ENCODE measurements at regions not wholly inside any gene's neighbourhood (a gene's known extent, or its start where the extent isn't known, plus 50 kb on each side); places are given as distances from the start of the nearest gene placed in this dataset.
"Not testable (repeated sequence)": the region's sequence is repeated elsewhere in the genome, so short reads cannot be mapped to it uniquely, and the experiment has no call there.

GRCh38 chr13:90889906-90890834, 457.3 kb upstream of the MIR17HG start:
- no peaks in the 10 kb centered on the region for H3K27me3 Mint-ChIP-seq
- ATAC-seq (no peak), DNase-seq (no peak)
- no peaks in the 10 kb centered on the region for H3K4me1 Mint-ChIP-seq
- no peak overlapping the region for H3K4me3 Mint-ChIP-seq
- no peaks in the 10 kb centered on the region for H3K36me3 Mint-ChIP-seq
- no peaks in the 10 kb centered on the region for H3K9me3 Mint-ChIP-seq (ENCODE audit: low read depth)
- no peak overlapping the region for H3K27ac Mint-ChIP-seq
- CTCF ChIA-PET, result no interaction called here

DNA sequence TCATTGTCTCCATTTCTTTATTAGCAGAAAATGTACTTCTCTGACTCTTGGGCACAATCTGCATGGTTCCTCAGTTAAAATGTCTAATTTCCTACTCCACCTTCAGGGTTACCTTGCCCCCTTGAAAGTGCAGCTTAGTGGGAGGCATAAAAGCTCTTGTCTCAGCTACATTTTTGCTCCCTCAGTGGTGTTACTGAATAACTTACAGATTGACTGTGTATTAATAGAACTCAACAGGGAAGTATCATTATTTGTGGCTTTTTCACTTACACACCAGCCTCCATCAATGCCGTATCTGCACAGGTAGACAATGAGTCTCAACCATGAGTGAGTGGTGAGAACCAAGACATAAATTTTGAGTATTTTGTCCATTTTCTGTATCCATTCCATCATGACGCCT, 456.2 kb upstream of the MIR17HG start:
- Mint-ChIP-seq H3K27ac (no peak overlapping the region), H3K36me3 (no peaks in the 10 kb centered on the region), H3K4me3 (no peak overlapping the region), H3K9me3 (ENCODE audit: low read depth) (no peaks in the 10 kb centered on the region), H3K27me3 (no peaks in the 10 kb centered on the region), H3K4me1 (no peaks in the 10 kb centered on the region)
- DNase-seq (no peak), ATAC-seq (no peak)
- CTCF ChIA-PET, result no interaction called here

GRCh38 chr13:90893199-90893598, 454.3 kb upstream of the MIR17HG start:
- H3K9me3 Mint-ChIP-seq (ENCODE audit: low read depth); H3K4me3 Mint-ChIP-seq; H3K36me3 Mint-ChIP-seq; H3K27ac Mint-ChIP-seq; H3K4me1 Mint-ChIP-seq; H3K27me3 Mint-ChIP-seq; CTCF ChIA-PET; ATAC-seq; DNase-seq: not testable (repeated sequence)

- ATAC-seq, result no peak
- CTCF ChIA-PET, result no interaction called here
- Mint-ChIP-seq H3K4me1 (no peaks in the 10 kb centered on the region), H3K36me3 (no peaks in the 10 kb centered on the region), H3K4me3 (no peak overlapping the region), H3K9me3 (ENCODE audit: low read depth) (no peaks in the 10 kb centered on the region), H3K27me3 (no peaks in the 10 kb centered on the region), H3K27ac (no peak overlapping the region)
- no peak for DNase-seq
Observed at GRCh38 chr13:90896002-90896401, 451.5 kb upstream of the MIR17HG start.

DNA sequence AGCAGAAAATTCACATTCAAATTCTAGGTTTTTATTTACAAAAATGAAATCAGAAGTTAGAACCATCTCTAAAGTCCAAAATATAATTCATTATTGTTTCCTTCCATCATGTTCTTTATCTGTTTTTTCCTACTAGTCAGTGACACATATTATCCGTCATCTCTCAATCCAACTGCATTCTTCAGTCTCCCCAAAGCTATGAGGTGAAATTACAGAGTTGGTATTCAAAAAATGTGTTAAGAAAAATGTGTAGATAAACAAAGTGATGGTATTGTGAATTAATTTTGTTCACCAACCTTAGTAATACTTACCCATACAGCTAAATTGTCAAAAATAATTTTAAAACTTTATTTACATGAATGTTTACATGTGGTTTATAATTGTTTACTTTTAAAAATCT, 448.7 kb upstream of the MIR17HG start:
- Mint-ChIP-seq H3K36me3 (no peaks in the 10 kb centered on the region), H3K27me3 (no peaks in the 10 kb centered on the region), H3K9me3 (ENCODE audit: low read depth) (no peaks in the 10 kb centered on the region), H3K4me3 (no peak overlapping the region), H3K4me1 (no peaks in the 10 kb centered on the region), H3K27ac (no peak overlapping the region)
- no peak for DNase-seq
- CTCF ChIA-PET, result no interaction called here
- no peak for ATAC-seq

DNA sequence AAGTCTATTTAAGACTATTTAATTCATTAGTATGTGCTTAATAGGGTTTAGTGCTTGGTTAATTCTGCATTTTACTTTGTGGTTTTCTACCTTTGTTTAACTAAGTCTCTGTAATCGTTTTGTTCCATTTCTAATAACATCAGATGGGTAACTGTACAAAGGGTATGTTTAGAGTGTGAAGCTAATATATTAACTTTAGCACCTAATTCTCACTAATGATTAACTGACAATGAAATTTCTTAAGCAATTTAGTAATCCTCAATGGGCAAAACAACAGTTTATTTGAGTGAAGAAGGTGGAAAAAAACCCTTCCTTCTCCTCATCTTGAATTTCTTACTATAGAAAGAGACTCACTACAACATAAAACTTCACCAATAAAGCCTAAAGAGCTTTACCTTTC, 448.1 kb upstream of the MIR17HG start:
- H3K4me1 Mint-ChIP-seq, result no peaks in the 10 kb centered on the region
- no peaks in the 10 kb centered on the region for H3K9me3 Mint-ChIP-seq (ENCODE audit: low read depth)
- CTCF ChIA-PET, result no interaction called here
- no peaks in the 10 kb centered on the region for H3K27me3 Mint-ChIP-seq
- no peak overlapping the region for H3K27ac Mint-ChIP-seq
- no peaks in the 10 kb centered on the region for H3K36me3 Mint-ChIP-seq
- H3K4me3 Mint-ChIP-seq, result no peak overlapping the region
- DNase-seq (no peak), ATAC-seq (no peak)

DNA sequence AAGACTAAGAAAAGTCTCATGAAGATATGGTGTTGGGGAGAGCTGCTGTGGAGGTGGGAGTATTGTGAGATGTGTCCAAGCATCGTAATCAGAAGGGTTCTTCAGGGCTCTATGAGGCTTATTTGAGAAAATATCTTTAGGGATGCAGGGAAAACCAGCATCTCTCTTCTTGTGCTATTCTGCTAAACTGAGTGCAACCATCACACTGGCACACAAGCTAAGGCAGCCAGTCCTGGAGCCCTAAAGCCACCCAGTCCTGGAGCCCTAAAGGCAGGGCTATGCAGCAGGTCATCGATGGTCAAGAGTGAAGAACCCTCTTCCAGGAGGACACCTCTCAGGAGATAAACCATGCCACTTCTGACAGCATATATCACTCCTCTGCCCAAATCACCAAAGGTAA, 445.2 kb upstream of the MIR17HG start:
- DNase-seq (no peak), ATAC-seq (no peak)
- Mint-ChIP-seq H3K9me3 (ENCODE audit: low read depth) (peaks cover 3% of the 10 kb centered on the region), H3K4me1 (no peaks in the 10 kb centered on the region), H3K36me3 (no peaks in the 10 kb centered on the region), H3K27me3 (no peaks in the 10 kb centered on the region), H3K4me3 (no peak overlapping the region), H3K27ac (no peak overlapping the region)
- CTCF ChIA-PET, result no interaction called here

DNA sequence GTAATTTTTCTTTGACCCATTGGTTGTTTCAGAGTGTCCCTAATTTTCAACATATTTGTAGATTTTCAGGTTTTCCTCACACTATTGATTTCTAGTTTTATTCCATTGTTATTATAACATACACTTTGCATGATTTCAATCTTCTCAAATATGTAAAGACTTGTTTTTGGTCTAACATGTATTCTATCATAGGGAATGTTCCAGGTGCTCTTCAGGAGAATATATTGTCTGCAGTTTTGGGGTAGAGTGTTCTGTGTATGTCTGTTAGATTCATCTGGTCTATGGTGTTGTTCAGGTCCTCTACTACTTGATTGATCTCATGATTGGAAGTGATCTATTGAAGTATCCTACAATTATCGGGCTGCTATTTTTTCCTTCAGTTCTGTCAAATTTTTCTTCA, 440.9 kb upstream of the MIR17HG start:
- H3K9me3 Mint-ChIP-seq (ENCODE audit: low read depth), result peaks cover 3% of the 10 kb centered on the region
- H3K4me3 Mint-ChIP-seq, result no peak overlapping the region
- DNase-seq, result no peak
- H3K4me1 Mint-ChIP-seq, result no peaks in the 10 kb centered on the region
- H3K27me3 Mint-ChIP-seq, result no peaks in the 10 kb centered on the region
- H3K27ac Mint-ChIP-seq, result no peak overlapping the region
- CTCF ChIA-PET, result no interaction called here
- H3K36me3 Mint-ChIP-seq, result no peaks in the 10 kb centered on the region
- no peak for ATAC-seq

GRCh38 chr13:90908792-90909191, 438.7 kb upstream of the MIR17HG start:
- ATAC-seq (no peak), DNase-seq (no peak)
- no peaks in the 10 kb centered on the region for H3K27me3 Mint-ChIP-seq
- H3K9me3 Mint-ChIP-seq (ENCODE audit: low read depth), result peaks cover 3% of the 10 kb centered on the region
- H3K36me3 Mint-ChIP-seq, result no peaks in the 10 kb centered on the region
- H3K27ac Mint-ChIP-seq, result no peak overlapping the region
- H3K4me1 Mint-ChIP-seq, result no peaks in the 10 kb centered on the region
- CTCF ChIA-PET, result no interaction called here
- no peak overlapping the region for H3K4me3 Mint-ChIP-seq

- DNase-seq, result no peak
- Mint-ChIP-seq H3K4me3 (no peak overlapping the region), H3K27me3 (no peaks in the 10 kb centered on the region), H3K36me3 (no peaks in the 10 kb centered on the region), H3K27ac (no peak overlapping the region), H3K9me3 (ENCODE audit: low read depth) (peaks cover 3% of the 10 kb centered on the region), H3K4me1 (no peaks in the 10 kb centered on the region)
- no peak for ATAC-seq
- CTCF ChIA-PET, result no interaction called here
Observed at GRCh38 chr13:90910018-90910639, 437.4 kb upstream of the MIR17HG start.

DNA sequence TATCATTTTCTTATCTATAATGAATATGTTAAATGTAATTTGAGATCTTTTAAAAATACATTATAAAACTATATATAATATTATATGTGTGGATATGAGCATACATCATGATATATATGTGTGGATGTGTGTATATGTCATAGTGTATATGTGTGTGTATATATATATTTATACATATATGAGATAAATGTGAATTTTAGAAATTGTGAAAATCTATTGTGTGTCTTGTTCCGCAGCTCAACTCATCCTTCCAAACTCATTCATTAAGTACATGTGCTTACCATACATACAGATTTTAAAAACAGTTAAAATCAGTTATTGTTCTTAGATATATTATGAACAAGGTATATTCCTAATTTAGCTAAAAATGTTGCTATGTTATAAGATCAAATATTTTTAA, 435.2 kb upstream of the MIR17HG start:
- no peak for ATAC-seq
- Mint-ChIP-seq H3K27me3 (no peaks in the 10 kb centered on the region), H3K4me3 (no peak overlapping the region), H3K9me3 (ENCODE audit: low read depth) (no peaks in the 10 kb centered on the region), H3K4me1 (no peaks in the 10 kb centered on the region), H3K36me3 (no peaks in the 10 kb centered on the region), H3K27ac (no peak overlapping the region)
- DNase-seq, result no peak
- CTCF ChIA-PET, result no interaction called here

GRCh38 chr13:90918536-90918935, 429.0 kb upstream of the MIR17HG start:
- DNase-seq (no peak), ATAC-seq (no peak)
- Mint-ChIP-seq H3K4me3 (no peak overlapping the region), H3K4me1 (no peaks in the 10 kb centered on the region), H3K27me3 (no peaks in the 10 kb centered on the region), H3K27ac (no peak overlapping the region), H3K9me3 (ENCODE audit: low read depth) (peaks cover 3% of the 10 kb centered on the region), H3K36me3 (no peaks in the 10 kb centered on the region)
- CTCF ChIA-PET, result no interaction called here

DNA sequence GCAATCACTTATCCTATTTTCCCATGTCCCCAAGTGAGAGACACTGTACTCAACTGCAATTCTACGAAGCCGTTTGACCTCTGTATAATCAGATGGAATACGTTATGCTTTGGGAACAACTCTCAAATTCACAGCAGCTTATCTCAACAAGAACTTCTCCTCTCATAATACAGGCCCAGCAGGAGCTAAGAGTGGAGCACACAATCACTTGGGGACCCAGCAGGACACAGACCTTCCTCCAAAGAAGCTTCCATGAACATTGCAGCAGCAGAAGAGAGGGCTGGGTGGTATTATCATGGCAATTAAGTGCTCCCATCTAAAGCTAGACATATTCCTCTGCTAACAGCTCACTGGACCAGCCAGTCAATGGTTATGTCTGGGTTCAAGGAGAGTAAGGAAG, 428.3 kb upstream of the MIR17HG start:
- H3K36me3 Mint-ChIP-seq, result no peaks in the 10 kb centered on the region
- no peak overlapping the region for H3K4me3 Mint-ChIP-seq

GRCh38 chr13:90926459-90926858, 421.0 kb upstream of the MIR17HG start:
- Mint-ChIP-seq H3K9me3 (ENCODE audit: low read depth) (peaks cover 13% of the 10 kb centered on the region), H3K27me3 (no peaks in the 10 kb centered on the region), H3K27ac (no peak overlapping the region), H3K4me1 (no peaks in the 10 kb centered on the region), H3K36me3 (no peaks in the 10 kb centered on the region), H3K4me3 (no peak overlapping the region)
- no peak for ATAC-seq
- CTCF ChIA-PET, result no interaction called here
- no peak for DNase-seq

More for the DNA sequence above, 428.3 kb upstream of the MIR17HG start:
- Mint-ChIP-seq H3K9me3 (ENCODE audit: low read depth) (peaks cover 3% of the 10 kb centered on the region), H3K27ac (no peak overlapping the region), H3K27me3 (no peaks in the 10 kb centered on the region), H3K4me1 (no peaks in the 10 kb centered on the region)
- DNase-seq (no peak), ATAC-seq (no peak)
- CTCF ChIA-PET, result no interaction called here

All from activated CD8-positive, alpha-beta memory T cell treated with anti-CD3 and anti-CD28 coated beads, Interleukin-2, amount 10 ng/mL, durations not matched to agents 7 days and 5 days (primary cell).